HG02973 (cell line): ENCODE measurements at regions not wholly inside any gene's neighbourhood (a gene's known extent, or its start where the extent isn't known, plus 50 kb on each side); places are given as distances from the start of the nearest gene placed in this dataset.
"Not testable (repeated sequence)": the region's sequence is repeated elsewhere in the genome, so short reads cannot be mapped to it uniquely, and the experiment has no call there.

Experiments
- ATAC-seq: cut with Tn5 transposase; IDR thresholded peaks from one replicate; pipeline ENCODE4 v1.9.1; 2021; ENCODE audit warnings: moderate library complexity; ENCODE audit not compliant: unreplicated experiment

GRCh38 chr4:19540859-19541540 lies 710.7 kb upstream of the SLIT2 start:
- no peak for ATAC-seq

GRCh38 chr4:19539201-19539600 lies 712.5 kb upstream of the SLIT2 start:
- no peak for ATAC-seq

- ATAC-seq = no peak
These were observed 717.5 kb upstream of the SLIT2 start for GRCh38 chr4:19534159-19534558.

GRCh38 chr4:19531906-19532848 lies 719.5 kb upstream of the SLIT2 start:
- no peak for ATAC-seq

- ATAC-seq = no peak
These were observed 727.7 kb upstream of the SLIT2 start for GRCh38 chr4:19523964-19524363.

- no peak for ATAC-seq
These were observed 728.7 kb upstream of the SLIT2 start for GRCh38 chr4:19522966-19523365.

- no peak for ATAC-seq
These were observed 730.7 kb upstream of the SLIT2 start for GRCh38 chr4:19520939-19521520.

- ATAC-seq = no peak
These were observed 737.2 kb upstream of the SLIT2 start for GRCh38 chr4:19514276-19515070.

- no peak for ATAC-seq
These were observed 739.6 kb upstream of the SLIT2 start for GRCh38 chr4:19512086-19512485.

- no peak for ATAC-seq
These were observed 740.7 kb upstream of the SLIT2 start for GRCh38 chr4:19510993-19511392.

GRCh38 chr4:19508442-19508841 lies 743.3 kb upstream of the SLIT2 start:
- ATAC-seq = no peak

GRCh38 chr4:19497705-19498104 lies 754.0 kb upstream of the SLIT2 start:
- no peak for ATAC-seq

- no peak for ATAC-seq
These were observed 754.9 kb upstream of the SLIT2 start for GRCh38 chr4:19496756-19497155.

GRCh38 chr4:19494961-19495360 lies 756.7 kb upstream of the SLIT2 start:
- ATAC-seq = no peak

GRCh38 chr4:19492606-19493005 lies 759.1 kb upstream of the SLIT2 start:
- ATAC-seq = no peak

- no peak for ATAC-seq
These were observed 765.3 kb upstream of the SLIT2 start for GRCh38 chr4:19486400-19486799.

GRCh38 chr4:19478791-19479190 lies 772.9 kb upstream of the SLIT2 start:
- no peak for ATAC-seq

GRCh38 chr4:19473569-19473968 lies 778.1 kb upstream of the SLIT2 start:
- no peak for ATAC-seq

GRCh38 chr4:19472666-19473065 lies 779.0 kb upstream of the SLIT2 start:
- no peak for ATAC-seq

- not testable (repeated sequence) for ATAC-seq
These were observed 781.7 kb upstream of the SLIT2 start for GRCh38 chr4:19470001-19470400.

GRCh38 chr4:19462117-19462516 lies 789.6 kb upstream of the SLIT2 start:
- no peak for ATAC-seq
